ENCODE measurements at regions not wholly inside any gene's neighbourhood (a gene's known extent, or its start where the extent isn't known, plus 50 kb on each side); places are given as distances from the start of the nearest gene placed in this dataset.

GRCh38 chr22:48884324-48884723 lies 943.3 kb downstream of the BRD1 start:
- no peak for DNase-seq (ENCODE audit: low spot score)
- no peaks in the 10 kb centered on the region for H3K4me1 ChIP-seq
- no peak overlapping the region for H3K4me3 ChIP-seq
- H3K27me3 ChIP-seq: no peaks in the 10 kb centered on the region
- no peak for TF ChIP-seq CTCF (IDR thresholded peaks at IDR 0.05)
- no peaks in the 10 kb centered on the region for H3K9me3 ChIP-seq
- no peak overlapping the region for H3K27ac ChIP-seq
- H3K36me3 ChIP-seq: no peaks in the 10 kb centered on the region

GRCh38 chr22:48883211-48883960 lies 944.3 kb downstream of the BRD1 start:
- DNase-seq (ENCODE audit: low spot score): no peak
- TF ChIP-seq CTCF (IDR thresholded peaks at IDR 0.05): no peak
- no peaks in the 10 kb centered on the region for H3K4me1 ChIP-seq
- H3K27me3 ChIP-seq: no peaks in the 10 kb centered on the region
- H3K27ac ChIP-seq: no peak overlapping the region
- no peaks in the 10 kb centered on the region for H3K36me3 ChIP-seq
- no peaks in the 10 kb centered on the region for H3K9me3 ChIP-seq
- no peak overlapping the region for H3K4me3 ChIP-seq

GRCh38 chr22:48882636-48883200 lies 945.0 kb downstream of the BRD1 start:
- Histone ChIP-seq H3K36me3 (no peaks in the 10 kb centered on the region), H3K27me3 (no peaks in the 10 kb centered on the region), H3K4me3 (no peak overlapping the region), H3K9me3 (no peaks in the 10 kb centered on the region), H3K4me1 (no peaks in the 10 kb centered on the region), H3K27ac (no peak overlapping the region)
- TF ChIP-seq CTCF (IDR thresholded peaks at IDR 0.05): no peak
- DNase-seq (ENCODE audit: low spot score): no peak

GRCh38 chr22:48881326-48881980 lies 946.2 kb downstream of the BRD1 start:
- H3K9me3 ChIP-seq: no peaks in the 10 kb centered on the region
- H3K27me3 ChIP-seq: no peaks in the 10 kb centered on the region
- H3K4me3 ChIP-seq: no peak overlapping the region
- H3K36me3 ChIP-seq: no peaks in the 10 kb centered on the region
- H3K4me1 ChIP-seq: no peaks in the 10 kb centered on the region
- TF ChIP-seq CTCF (IDR thresholded peaks at IDR 0.05): no peak
- no peak for DNase-seq (ENCODE audit: low spot score)
- no peak overlapping the region for H3K27ac ChIP-seq

GRCh38 chr22:48880749-48881148 lies 946.9 kb downstream of the BRD1 start:
- Histone ChIP-seq H3K27me3 (no peaks in the 10 kb centered on the region), H3K4me3 (no peak overlapping the region), H3K36me3 (no peaks in the 10 kb centered on the region), H3K27ac (no peak overlapping the region), H3K4me1 (no peaks in the 10 kb centered on the region), H3K9me3 (peaks cover 0 to 7% of the 10 kb centered on the region in 2 donors)
- no peak for DNase-seq (ENCODE audit: low spot score)
- no peak for TF ChIP-seq CTCF (IDR thresholded peaks at IDR 0.05)

Data from right atrium auricular region (tissue), 2 donors.